AG20443 (cell line): ENCODE measurements at regions not wholly inside any gene's neighbourhood (a gene's known extent, or its start where the extent isn't known, plus 50 kb on each side); places are given as distances from the start of the nearest gene placed in this dataset.

Experiments used
- DNase-seq: peaks from one replicate; pipeline ENCODE4 v3.0.0; 2012; ENCODE audit warnings: low spot score, mixed read lengths

DNA sequence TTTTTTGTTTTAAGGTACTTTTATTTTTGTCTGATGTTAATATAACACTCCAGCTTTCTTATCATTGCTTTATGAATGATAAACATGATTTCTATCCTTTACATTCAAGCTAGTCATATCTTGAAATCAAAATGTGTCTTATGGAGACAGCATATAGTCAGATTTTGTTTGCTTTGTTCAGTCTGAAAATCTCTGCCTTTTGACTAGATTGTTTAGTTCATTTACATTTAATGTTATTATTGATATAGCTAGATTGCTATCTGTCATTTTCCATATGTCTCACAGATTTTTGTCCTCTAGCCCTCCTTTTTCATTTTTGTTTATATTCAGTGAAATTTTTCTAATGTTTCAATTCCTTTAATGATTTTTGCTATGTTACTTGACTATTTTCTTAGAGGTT lies 332.8 kb downstream of the SMOC2 start:
- DNase-seq, result no peak

DNA sequence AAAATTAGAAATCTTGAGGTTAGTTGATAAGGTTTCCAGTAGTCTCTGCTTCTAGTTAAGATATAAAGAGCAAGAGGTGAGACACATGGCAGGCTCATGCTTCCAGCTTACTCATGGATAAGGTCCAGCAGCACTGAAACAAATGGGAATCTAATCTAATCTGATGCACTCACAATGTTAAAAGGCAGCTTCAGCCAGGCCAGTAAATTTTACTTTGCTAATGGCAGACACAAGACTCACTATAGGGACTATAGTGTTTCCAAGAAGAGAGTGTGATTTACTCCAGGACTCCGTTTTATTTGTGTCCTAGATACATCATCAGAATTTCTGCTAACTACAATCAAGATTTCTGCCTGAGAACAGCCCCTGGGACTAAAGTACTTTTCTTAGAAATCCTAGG lies 324.8 kb downstream of the SMOC2 start:
- no peak for DNase-seq

DNA sequence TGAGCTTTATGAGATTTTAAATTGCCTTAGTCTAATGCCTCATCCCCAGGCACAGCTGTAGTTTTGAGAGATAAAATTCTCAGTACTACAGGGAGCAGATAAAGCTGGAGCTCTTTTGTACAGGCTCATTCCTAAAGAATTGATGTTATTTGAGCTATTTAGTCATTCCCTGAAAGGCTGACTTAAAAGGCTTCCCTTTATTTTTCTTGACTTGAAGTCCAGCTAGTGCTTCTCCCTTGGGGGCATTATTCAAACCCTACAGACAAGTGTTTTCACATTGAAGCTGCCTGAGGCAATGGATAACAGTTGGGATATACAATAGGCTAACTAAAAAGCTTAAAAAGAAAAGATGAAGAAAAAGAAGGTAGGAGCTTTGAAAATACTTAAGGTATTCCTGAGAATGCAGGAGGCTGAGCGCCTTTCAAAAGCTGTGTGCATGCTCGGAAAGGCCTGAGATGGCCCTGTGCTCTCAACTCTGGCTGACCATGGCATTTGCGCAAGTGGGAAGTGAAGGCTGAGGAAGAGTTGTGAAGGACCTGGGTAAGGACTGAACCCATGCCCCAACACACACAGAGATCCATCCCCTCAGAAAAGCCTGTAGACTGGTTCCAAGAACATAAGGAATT lies 315.1 kb downstream of the SMOC2 start:
- DNase-seq, result no peak

DNA sequence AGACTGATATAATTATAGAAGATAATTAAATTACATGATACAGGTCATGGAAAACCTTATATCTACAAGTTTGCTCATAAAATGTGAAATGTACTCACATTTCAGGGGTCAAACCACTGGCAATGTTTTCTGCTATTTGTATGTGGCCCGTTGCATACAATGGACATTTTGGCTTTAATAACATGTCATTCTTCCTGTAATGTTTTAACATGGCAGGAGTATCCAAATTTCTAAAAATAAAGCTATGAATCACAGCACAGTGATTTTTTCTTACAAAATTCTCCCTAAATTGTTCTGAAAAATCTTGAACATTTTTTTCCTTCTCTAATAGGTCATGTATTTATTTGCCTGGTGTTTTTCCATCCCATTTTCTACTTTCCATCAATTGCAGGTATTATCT lies 305.7 kb downstream of the SMOC2 start:
- no peak for DNase-seq

DNA sequence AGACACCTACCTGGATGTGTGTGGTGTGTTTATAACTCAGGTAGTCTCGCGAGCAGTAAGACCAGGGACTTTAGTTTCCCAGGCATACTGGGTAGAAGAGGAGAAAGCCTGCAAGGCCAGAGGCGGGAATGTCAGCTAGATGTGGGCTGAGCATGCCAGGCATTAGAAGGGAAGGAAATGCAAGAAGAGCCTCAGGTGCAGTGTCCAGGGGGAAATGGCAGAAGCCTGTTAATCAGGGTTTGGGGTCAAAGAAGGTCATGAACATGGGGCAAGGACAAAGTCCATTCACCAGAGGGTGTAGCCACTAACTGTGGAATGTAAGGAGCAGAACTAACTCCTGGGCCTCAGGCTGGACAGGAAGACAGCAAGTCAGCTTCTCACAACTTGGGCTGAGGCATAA lies 305.0 kb downstream of the SMOC2 start:
- DNase-seq, result no peak

DNA sequence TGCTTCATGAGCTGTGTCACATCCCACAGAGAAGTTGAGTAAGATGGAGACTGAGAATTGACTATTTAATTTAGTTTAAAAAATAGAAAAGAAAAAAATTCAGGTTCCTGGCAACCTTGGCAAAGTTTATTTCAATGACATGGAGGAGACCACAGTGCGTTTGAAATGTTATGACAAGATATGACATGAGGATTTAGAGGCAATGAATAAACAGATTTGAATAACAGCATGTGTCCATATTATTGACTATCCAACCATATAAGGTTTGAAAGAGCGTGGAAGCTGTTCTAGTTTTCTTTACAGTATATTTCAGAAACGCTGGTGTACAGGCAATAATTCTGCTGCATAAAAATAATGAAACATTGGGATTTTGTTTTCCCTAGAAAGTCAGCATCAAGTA lies 303.9 kb downstream of the SMOC2 start:
- no peak for DNase-seq

DNA sequence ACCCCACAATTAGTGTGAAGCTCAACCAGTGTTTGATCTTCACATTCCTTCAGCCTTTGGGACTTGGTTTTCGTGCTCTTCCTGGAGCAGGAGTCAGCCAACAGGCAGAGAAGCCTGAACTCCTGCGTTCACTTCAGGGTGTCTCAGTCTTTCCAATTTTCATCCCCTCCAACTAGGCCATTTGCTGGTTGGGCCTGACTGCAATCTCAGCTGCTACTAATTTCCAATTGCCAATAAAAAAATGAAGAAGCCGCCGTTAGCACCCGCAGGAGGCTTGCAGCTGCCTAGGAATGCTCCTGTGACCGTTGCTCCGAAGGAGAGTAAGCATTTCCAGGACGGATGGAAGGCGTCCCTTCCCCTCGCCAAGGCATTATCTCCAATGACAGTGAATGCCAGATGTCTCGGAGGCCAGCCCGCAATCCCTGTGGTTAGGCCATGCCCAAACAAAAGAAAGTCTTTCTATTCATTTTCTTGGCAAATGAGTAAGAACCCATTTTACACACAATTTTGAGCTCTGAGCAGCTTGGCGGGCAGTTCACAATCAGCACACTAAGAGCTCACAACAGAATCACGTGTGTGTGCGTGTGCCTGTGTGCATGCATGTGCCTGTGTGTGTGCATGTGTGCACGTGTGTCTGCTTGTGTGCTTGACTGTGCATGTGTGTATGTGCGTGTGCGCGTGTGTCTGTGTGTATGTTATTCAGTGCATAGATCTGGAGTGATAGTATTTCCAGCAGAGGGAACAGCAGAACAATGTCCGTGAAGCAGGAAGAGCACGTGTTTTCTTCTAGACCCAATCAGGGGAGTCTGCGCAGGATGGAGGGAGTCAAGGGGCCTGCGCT lies 301.2 kb downstream of the SMOC2 start:
- no peak for DNase-seq

DNA sequence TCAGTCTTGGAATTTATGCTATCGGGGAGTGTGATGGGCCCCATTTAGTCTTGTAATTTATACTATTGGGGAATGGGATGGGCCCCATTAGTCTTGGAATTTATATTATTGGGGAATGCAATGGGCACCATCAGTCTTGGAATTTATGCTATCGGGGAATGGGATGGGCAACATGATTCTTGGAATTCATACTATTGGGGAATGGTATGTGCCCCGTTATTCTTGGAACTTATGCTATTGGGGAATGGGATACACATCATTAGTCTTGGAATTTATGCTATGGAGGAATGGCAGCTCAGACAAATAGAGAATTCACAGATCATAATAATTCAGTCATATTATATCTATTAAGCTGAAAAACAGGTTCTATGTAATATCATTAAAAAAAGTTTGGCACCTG lies 300.3 kb downstream of the SMOC2 start:
- DNase-seq, result no peak

DNA sequence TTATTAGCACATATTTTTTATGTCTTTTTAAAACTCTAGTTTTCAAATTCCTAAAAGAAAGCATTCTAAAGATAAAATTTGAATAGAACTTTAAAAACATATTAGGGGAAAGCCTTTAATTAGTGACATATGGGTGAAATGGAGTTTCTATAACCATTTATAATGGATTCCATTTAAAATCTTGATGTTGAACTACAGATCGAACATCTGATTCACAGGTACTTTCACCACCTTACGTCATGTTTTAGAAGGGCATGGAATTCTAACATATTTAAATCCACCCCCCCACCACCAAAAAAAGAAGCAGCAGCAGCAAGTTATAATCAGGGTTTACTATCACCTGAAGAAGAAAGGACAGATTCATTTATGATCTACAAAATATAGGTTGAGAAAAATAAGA lies 298.4 kb downstream of the SMOC2 start:
- DNase-seq, result no peak

DNA sequence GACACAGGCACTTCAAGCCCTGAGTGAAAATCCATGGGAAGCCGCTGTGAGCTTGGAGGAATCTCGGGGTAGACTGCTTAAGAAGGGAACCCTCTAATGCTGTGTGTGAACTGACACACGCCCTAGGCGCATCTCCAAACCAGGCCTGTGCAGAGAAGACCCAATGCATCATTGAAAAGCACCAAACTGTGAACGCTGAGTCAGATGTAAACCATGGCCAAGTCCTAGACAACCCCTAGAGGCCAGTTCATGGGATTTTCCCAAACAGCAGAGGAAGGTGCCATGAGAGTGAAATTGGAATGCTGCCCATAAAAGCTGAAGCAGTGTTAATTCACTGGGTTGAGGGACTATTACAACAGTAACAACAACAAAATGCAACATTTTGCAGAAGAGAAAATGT lies 296.5 kb downstream of the SMOC2 start:
- no peak for DNase-seq

DNA sequence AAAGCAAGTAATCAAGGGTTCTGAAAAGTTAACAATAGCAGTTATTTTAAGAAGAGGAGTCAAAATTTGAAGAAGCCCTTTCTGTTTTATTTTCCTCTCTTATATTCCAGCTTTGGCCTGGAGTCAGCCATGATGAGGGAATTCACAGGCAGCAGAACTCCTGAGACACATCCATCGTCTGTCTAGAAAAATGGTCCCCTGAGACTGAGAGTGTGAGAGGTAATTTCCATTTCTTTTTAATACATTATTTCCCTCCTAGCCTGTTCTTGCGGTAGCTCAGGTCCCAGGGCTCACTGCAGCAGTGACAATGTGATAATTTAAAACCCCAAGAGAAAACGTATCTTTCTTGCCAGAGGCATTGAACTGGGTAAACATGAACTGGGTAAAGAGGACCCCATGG lies 296.0 kb downstream of the SMOC2 start:
- DNase-seq, result no peak

DNA sequence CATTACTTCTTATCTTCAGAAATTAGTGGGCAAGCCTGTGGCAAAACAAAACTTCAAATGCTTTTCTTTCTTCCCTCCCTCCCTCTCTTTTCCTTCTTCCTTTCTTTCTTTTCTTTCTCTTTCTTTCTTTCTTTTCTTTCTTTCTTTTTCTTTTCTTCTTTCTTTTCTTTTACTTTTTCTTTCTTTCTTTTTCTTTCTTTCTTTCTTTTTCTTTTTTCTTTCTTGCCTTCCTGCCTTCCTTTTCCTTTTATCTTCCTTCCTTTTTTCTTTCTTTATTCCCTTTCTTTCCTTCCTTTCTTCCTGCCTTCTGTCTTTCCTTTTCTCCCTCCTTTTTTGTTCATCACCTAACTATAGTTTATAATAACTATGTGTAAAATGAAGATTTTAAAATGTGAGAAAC lies 295.1 kb downstream of the SMOC2 start:
- DNase-seq, result no peak

DNA sequence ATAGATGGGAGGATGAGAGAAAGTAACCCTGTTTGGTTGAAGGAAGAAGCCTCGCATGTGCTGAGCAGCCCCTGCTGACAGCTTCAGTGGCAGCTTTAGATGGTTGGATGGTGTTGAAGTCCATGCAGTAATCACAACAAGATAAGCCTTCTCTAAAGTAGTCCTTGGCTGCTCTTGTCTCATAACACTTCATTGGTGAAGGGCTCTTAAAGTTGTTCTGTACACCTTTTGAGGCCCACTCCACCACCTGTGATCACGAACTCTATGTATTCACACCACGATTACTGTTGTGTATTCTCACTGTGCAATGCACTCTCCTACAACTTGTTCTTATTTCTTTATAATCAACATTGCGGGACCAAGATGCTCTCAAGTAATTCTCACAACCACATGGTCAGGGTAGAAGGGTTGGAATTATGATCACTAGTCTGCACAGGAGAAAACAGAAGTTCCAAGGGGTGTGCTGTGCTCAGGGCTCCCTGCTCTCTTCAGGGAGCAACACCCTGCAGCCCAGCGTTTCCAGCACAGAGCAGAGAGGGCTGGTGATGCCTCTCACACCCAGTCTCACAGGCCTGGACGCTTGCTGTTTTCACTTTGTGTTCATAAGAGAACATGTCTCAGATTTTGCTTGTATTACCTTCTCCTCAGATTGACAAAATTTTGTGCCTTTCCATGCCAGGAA lies 294.4 kb downstream of the SMOC2 start:
- no peak for DNase-seq

DNA sequence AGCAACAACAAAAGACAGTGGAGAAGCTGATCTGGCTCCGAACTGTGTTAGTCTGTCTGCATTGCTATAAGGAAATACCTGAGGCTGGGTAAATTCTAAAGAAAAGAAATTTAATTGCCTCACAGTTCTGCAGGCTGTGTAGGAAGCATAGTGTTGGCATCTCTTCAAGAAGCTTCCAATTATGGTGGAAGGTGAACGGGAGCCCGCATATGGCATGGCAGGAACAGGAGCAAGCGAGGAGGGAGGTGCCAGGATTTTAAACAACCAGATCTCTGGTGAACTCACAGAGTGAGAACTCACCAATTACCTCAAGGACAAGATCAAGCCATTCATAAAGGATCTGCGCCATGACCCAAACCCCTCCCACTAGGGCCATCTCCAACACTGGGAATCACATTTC lies 293.5 kb downstream of the SMOC2 start:
- no peak for DNase-seq

DNA sequence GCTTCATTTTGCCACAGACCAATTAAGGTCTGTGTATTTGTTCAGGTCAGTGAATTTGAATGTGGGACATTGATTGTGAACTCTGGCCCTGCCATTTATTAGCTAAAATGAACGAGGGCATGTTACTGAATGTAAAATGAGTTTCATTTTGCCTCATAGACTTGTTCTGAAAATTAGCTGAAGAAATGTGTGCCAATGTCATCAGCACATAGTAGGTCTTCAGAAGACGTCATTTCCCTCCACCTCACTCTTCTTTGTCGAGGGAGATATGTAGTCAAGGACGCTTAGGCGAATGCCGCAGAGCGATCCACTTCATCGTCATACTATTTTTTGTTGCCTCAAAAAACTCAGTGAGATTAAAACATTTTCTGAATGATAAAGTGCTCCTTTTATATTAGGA lies 291.7 kb downstream of the SMOC2 start:
- DNase-seq, result no peak

DNA sequence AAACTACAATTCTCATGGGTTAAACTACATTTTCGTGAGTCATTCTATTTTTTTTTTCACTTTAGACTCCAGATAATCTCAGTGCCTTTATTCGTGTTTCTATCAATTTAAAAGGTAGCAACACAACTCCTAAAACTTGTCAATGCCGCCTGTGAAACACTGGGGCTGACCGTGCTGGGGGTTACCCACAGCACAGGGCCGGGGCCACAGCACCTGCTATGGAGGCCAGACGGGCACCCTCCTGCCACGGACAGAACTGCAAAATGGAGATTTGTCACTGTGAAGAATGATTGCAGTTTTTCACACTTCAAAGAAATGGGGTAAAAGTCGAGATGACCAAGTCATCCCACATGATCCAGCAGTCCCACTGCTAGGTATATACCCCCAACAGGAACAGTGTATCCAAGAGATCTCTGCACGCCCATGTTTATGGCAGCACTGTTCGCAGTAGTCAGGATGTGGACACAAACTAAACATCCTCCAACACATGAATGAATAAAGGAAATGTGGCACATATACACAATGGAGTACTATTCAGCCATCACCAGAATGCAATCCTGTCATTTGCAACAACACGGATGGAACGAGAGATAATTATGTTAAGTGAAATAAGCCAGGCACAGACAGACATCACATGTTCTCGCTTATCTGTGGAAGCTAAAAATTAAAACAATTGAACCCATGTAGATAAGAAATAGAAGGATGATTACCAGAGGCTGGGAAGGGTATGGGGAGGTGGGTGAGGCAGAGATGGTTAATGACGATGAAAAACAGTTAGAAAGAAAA lies 290.1 kb downstream of the SMOC2 start:
- DNase-seq, result no peak

DNA sequence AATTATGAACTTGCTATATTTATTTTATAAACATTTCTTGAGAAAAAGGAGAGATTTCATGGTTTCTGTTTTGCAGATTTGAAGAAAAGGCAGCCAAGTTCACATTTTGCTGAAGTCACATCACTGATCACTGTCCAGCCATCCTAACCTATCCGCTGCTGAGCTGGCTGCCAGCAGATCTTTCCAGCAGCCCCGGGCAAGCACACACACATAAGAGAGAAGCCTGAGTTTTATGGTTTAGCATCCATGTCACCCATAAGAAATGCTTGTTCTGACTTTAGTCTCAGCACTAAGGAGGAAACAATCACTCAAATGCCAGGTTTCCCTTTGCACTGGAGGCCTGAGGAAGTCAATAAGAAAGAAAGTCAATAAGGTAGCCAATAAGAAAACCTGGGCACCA lies 287.1 kb downstream of the SMOC2 start:
- DNase-seq, result no peak

DNA sequence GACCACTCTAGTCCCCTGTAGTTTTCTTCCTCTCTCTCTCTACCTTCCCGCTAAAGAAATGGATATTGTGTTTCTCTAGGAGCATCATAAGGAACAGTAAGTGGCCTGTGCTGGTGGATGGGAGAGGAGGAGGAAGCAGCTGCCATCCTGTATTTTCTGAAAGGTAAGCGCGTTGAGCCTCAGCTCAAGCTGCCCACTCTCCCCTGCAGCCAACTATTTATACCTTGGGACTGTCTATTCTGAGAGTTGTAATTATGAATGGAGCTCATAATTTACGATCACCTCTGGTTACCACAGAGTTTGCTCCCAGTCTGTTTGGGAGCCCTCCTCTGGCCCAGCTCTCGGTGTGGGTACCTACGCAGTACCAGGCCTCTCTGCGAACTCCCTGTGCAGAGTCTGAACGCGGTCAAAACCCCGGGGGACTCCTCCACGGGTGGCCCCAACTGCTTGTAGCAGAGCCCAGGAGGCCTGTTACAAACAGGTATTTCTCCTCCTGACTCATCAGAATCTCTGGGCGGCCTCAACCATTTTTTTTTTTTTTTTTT lies 285.4 kb downstream of the SMOC2 start:
- no peak for DNase-seq

DNA sequence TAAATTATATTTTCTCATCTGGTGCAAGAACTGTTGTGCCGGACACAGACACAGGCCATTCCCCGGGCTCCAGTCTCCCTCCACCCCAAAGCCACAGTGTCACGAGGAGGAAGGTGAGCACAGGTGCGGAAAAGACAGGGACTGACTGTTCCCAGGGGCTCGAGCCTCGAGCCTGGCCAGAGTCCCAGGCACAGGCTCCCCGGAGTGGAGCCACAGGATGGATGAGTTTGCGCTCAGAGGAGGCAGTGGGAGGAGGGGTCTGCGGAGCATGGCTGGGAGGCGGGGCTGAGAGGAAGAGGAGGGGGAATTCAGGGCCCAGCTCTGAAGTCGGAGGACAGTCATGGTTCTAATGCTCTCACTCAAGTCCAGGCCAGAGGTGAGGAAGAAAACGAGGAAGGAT lies 284.8 kb downstream of the SMOC2 start:
- no peak for DNase-seq

DNA sequence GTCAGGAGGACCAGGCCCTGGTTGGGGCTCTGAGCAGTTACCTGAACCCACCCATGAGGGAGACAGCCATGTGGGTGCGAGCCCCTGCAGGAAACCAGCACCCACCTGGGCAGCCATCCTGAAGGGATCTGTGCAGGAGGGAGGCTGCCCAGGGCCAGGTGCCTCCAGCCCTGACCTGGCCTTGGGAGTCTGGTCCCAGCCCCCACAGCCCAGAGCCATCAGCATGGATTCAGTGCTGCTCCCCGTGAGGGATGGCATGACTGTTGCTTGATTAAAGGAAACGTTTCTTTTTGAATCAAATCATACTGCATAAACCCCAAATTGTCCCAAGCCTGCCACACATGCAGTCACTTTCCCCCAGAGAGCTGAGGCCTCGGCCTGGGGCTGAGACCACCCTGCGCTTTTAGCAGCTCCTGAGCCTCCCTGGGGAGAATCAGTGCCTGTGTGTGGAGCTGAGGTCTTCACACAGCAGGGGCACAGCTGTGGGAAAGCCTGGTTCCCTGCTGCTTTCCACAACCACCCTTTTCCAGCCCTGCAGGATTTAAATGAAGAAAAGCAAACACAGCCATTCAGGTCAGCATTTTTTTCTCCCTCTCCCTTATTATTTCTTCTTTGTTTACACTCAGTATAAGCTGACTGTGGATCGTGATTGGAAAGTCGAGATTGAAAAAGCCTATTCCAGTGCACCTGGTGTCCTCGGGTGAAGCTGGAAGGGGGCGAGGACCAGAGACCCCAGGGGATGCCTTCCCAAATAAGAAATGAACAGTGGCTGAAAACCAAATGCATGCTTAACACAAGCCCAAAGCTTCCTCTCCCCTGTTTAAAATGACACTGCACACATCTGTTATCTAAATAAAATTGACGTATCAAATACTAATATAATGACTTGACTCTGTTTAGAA lies 283.9 kb downstream of the SMOC2 start:
- DNase-seq, result no peak

DNA sequence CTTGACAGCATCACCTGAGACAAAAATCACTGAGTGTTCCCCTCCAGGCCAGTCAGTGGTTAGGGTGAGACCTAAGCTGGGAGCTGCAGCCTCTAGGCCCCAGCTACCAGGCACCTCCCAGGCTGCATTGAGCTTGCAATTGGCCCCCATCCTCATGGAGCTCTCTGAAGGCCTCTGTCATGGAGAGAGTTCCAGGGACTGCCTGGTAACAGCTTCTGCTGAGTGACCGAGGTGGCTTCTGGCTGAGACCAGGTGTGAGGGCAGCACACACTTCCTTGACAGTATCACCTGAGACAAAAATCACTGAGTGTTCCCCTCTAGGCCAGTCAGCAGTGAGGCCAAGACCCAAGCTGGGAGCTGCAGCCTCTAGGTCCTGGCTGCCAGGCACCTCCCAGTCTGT lies 283.0 kb downstream of the SMOC2 start:
- no peak for DNase-seq
